ENCODE measurements at regions not wholly inside any gene's neighbourhood (a gene's known extent, or its start where the extent isn't known, plus 50 kb on each side); places are given as distances from the start of the nearest gene placed in this dataset.

DNA sequence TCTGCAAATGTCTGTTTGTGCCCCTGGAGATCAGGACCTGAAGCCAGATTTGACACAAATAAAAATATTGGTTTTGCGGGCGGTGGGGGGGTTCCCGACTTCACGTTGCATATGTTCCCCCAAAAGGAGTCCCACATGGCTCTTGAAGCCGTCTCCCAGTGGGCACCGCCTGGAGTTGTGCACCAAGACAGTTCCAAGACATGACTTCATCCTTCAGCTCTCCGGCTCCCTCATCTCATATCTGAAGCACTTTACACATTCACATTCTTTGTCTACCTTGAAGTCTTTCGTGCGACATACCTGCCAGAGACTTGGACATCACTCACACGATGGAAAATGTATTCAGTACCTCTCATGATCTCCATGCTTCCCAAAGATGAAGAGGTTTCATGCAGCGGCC, 362.8 kb upstream of the FOXK1 start:
- no peaks in the 10 kb centered on the region for H3K36me3 ChIP-seq (ENCODE audit: insufficient read depth, low read length)
- TF ChIP-seq EZH2 (IDR thresholded peaks at IDR 0.05) (no peak), FOXP2 (optimal IDR thresholded peaks at IDR 0.05; ENCODE audit: control extremely low read depth, extremely low read length, insufficient read depth) (no peak), POLR2AphosphoS5 (IDR thresholded peaks at IDR 0.05; ENCODE audit: borderline replicate concordance, low read depth, low read length) (no peak)
- no peak overlapping the region for H3K27ac ChIP-seq
- H3K4me3 ChIP-seq, result no peak overlapping the region
- DNase-seq (ENCODE audit: low read depth, low spot score), result no peak
- H3K9me3 ChIP-seq (ENCODE audit: low read depth, low read length), result no peaks in the 10 kb centered on the region
- no peak overlapping the region for H3K9ac ChIP-seq (ENCODE audit: insufficient read length)

DNA sequence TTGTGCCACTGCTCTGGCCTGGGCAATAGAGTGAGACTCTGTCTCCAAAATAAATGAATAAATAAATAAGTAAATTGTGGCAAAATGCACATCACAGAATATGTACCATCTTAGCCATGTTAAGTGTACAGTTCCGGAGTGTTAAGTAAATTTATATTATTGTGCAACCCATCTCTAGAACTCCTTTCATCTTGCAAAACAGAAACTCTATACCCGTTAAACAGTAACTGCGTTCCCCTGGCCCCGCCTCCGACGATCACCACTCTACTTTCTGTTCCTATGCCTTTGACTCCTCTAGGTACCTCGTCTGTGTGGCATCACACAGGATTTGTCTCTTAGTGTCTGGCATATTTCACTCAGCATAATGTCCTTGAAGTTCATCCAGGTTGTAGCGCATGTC, 356.4 kb upstream of the FOXK1 start:
- no peak overlapping the region for H3K9ac ChIP-seq (ENCODE audit: insufficient read length)
- no peaks in the 10 kb centered on the region for H3K9me3 ChIP-seq (ENCODE audit: low read depth, low read length)
- no peak overlapping the region for H3K27ac ChIP-seq
- TF ChIP-seq POLR2AphosphoS5 (IDR thresholded peaks at IDR 0.05; ENCODE audit: borderline replicate concordance, low read depth, low read length) (no peak), FOXP2 (optimal IDR thresholded peaks at IDR 0.05; ENCODE audit: control extremely low read depth, extremely low read length, insufficient read depth) (no peak)
- H3K4me3 ChIP-seq, result no peak overlapping the region
- no peak for DNase-seq (ENCODE audit: low read depth, low spot score)
- H3K36me3 ChIP-seq (ENCODE audit: insufficient read depth, low read length), result no peaks in the 10 kb centered on the region

DNA sequence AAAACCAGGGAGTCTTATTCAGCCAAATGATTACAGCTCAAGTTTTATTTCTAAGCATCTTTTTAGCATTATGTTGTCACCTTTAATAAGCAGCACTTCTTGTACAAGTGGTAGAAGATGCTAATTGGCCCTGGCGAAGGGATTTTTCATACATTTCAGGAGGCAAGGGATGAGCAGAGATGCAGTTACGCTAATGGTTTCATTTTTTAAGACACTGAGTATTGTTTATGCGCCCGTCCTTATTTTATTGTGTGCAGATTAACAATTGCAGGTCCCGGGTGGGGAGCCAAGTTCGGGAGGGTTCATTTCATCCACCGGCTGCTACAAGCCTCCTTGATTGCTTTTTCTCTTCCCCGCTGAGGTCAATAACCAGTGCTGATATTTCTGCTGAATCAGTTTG, 350.4 kb upstream of the FOXK1 start:
- DNase-seq (ENCODE audit: low read depth, low spot score), result no peak
- no peak overlapping the region for H3K9ac ChIP-seq (ENCODE audit: insufficient read length)
- no peaks in the 10 kb centered on the region for H3K36me3 ChIP-seq (ENCODE audit: insufficient read depth, low read length)
- H3K27ac ChIP-seq, result no peak overlapping the region
- TF ChIP-seq EZH2 (IDR thresholded peaks at IDR 0.05) (no peak), POLR2AphosphoS5 (IDR thresholded peaks at IDR 0.05; ENCODE audit: borderline replicate concordance, low read depth, low read length) (no peak), FOXP2 (optimal IDR thresholded peaks at IDR 0.05; ENCODE audit: control extremely low read depth, extremely low read length, insufficient read depth) (no peak)
- H3K9me3 ChIP-seq (ENCODE audit: low read depth, low read length), result no peaks in the 10 kb centered on the region
- H3K4me3 ChIP-seq, result no peak overlapping the region

DNA sequence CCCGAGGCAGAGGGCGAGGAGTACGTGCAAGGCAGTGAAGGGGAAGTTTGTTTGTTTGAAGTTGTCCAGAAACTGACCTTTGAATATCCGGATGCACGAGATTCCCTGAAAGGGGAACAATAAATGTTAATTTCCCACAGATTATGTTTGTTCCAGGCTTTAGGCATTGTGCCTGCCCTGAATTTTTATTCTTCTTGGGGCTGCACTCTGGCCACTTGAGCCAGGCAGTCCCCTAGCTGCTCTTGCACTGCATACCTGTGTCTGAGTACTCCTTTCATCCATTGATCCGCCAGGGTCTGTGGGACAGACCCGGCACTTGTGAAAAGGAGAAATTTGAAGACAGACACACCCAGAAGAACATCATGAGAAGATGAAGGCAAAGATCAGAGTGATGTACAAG, 343.5 kb upstream of the FOXK1 start:
- no peak for TF ChIP-seq POLR2AphosphoS5 (IDR thresholded peaks at IDR 0.05; ENCODE audit: borderline replicate concordance, low read depth, low read length)
- TF ChIP-seq FOXP2 (optimal IDR thresholded peaks at IDR 0.05; ENCODE audit: control extremely low read depth, extremely low read length, insufficient read depth), result no peak
- Histone ChIP-seq H3K4me3 (no peak overlapping the region), H3K9me3 (ENCODE audit: low read depth, low read length) (no peaks in the 10 kb centered on the region), H3K27ac (no peak overlapping the region), H3K36me3 (ENCODE audit: insufficient read depth, low read length) (no peaks in the 10 kb centered on the region), H3K9ac (ENCODE audit: insufficient read length) (no peak overlapping the region)
- no peak for DNase-seq (ENCODE audit: low read depth, low spot score)

DNA sequence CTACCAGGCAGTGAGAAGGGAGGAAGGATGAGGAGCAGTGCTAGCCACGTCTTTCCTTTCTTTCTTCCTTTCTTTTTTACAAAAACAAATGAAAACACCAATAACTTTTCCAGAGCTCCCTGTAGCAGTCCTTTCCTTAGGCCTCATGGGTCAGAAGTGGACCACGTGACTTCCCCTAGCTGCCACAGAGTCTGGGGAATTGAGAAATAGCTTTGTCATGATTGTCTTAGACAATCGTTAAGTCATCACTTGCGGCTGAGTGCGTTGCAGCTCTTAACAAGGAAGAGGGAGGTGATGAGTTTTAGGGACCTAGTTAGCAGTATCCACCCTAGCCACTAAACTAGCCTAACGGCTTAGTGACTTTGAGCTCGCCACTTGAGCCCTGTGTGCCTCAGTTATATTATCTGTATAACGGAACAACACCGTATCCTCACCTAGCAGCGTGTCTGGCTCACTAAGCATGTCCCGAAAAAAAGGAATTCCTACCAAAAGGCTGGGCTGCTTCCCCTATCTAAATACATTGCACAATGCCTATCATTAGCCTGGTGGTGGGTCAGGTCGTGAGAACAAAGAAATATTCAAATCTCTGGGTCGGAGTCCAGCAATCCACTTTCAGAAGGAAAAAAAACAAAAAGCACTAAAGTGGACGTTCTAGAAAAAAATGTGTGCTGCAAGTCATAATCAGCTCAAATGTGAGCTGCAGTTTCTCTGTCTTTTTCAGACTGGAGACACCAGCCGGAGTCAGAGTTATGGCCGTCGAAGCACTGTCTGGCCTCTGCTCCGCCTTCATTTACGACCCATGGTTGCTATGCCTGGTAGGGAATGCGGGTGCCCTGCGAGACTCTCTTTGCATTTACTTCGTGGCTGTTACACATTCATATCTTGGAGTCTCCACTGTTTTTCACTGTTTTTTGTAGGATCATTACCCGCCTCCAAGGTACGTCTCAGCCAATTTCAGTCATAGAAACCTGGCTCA, 338.5 kb upstream of the FOXK1 start:
- H3K27ac ChIP-seq, result no peak overlapping the region
- no peaks in the 10 kb centered on the region for H3K36me3 ChIP-seq (ENCODE audit: insufficient read depth, low read length)
- H3K4me3 ChIP-seq, result no peak overlapping the region
- DNase-seq (ENCODE audit: low read depth, low spot score), result no peak
- H3K9ac ChIP-seq (ENCODE audit: insufficient read length), result no peak overlapping the region
- TF ChIP-seq FOXP2 (optimal IDR thresholded peaks at IDR 0.05; ENCODE audit: control extremely low read depth, extremely low read length, insufficient read depth) (no peak), POLR2AphosphoS5 (IDR thresholded peaks at IDR 0.05; ENCODE audit: borderline replicate concordance, low read depth, low read length) (no peak), EZH2 (IDR thresholded peaks at IDR 0.05) (no peak)
- no peaks in the 10 kb centered on the region for H3K9me3 ChIP-seq (ENCODE audit: low read depth, low read length)

DNA sequence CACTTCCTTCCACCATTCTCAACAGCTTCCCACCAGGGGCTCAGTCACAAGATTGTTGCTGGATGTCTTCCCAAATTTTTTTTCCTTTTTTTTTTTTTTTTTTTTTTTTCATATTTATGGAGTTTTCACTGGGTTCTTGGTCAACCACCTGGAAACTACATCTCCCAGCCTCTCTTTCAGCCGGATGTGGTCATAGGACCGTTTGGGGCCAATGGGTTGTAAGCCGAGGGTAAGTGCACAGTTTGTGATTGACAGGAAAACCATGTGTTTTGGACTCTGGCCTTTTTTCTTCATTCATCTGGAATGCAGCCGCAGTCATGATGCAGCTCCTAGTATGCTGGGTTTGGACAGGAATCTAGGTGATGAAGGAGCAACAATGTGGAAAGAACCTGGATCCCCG, 337.1 kb upstream of the FOXK1 start:
- no peaks in the 10 kb centered on the region for H3K9me3 ChIP-seq (ENCODE audit: low read depth, low read length)
- H3K9ac ChIP-seq (ENCODE audit: insufficient read length), result no peak overlapping the region
- H3K36me3 ChIP-seq (ENCODE audit: insufficient read depth, low read length), result no peaks in the 10 kb centered on the region
- no peak for TF ChIP-seq EZH2 (IDR thresholded peaks at IDR 0.05)
- TF ChIP-seq FOXP2 (optimal IDR thresholded peaks at IDR 0.05; ENCODE audit: control extremely low read depth, extremely low read length, insufficient read depth), result no peak
- TF ChIP-seq POLR2AphosphoS5 (IDR thresholded peaks at IDR 0.05; ENCODE audit: borderline replicate concordance, low read depth, low read length), result no peak
- H3K27ac ChIP-seq, result no peak overlapping the region
- no peak overlapping the region for H3K4me3 ChIP-seq
- DNase-seq (ENCODE audit: low read depth, low spot score), result no peak

DNA sequence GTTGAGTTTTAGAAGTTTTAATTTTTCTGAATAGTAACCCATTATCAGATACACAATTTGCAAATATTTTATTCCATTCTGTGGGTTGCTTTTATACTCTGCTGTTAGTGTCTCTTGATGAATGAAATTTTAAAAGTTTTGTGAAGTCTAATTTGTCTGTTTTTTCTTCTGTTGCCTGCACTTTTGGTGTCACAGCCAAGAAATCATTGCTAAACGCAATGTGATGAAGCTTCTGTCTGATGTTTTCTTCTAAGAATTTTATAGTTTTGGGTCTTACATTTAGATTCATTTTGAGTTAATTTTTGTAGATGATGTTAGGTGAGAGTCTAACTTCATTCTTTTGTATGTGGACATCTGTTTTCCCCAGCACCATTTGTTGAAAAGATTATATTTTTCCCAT, 330.0 kb upstream of the FOXK1 start:
- Histone ChIP-seq H3K9ac (ENCODE audit: insufficient read length) (no peak overlapping the region), H3K27ac (no peak overlapping the region), H3K4me3 (no peak overlapping the region), H3K36me3 (ENCODE audit: insufficient read depth, low read length) (no peaks in the 10 kb centered on the region), H3K9me3 (ENCODE audit: low read depth, low read length) (no peaks in the 10 kb centered on the region)
- DNase-seq (ENCODE audit: low read depth, low spot score), result no peak
- TF ChIP-seq POLR2AphosphoS5 (IDR thresholded peaks at IDR 0.05; ENCODE audit: borderline replicate concordance, low read depth, low read length) (no peak), FOXP2 (optimal IDR thresholded peaks at IDR 0.05; ENCODE audit: control extremely low read depth, extremely low read length, insufficient read depth) (no peak), EZH2 (IDR thresholded peaks at IDR 0.05) (no peak)

DNA sequence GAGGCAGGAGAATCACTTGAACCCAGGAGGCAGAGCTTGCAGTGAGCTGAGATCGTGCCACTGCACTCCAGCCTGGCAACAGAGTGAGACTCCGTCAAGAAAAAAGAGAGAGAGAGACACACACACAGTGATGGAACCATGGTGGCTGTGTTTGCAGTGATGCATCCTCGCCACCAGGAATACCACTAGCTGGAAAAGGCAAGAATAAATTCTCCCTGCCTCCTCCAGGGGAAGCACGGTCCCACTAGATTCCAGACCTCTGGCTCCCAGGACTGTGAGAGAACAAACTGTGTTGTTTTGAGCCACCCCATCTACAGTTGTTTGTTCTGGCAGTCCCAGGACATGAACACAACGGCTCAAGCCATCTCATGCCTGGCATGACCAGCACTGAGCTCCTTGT, 320.3 kb upstream of the FOXK1 start:
- Histone ChIP-seq H3K9me3 (ENCODE audit: low read depth, low read length) (no peaks in the 10 kb centered on the region), H3K36me3 (ENCODE audit: insufficient read depth, low read length) (no peaks in the 10 kb centered on the region), H3K27ac (no peak overlapping the region), H3K9ac (ENCODE audit: insufficient read length) (no peak overlapping the region), H3K4me3 (no peak overlapping the region)
- TF ChIP-seq FOXP2 (optimal IDR thresholded peaks at IDR 0.05; ENCODE audit: control extremely low read depth, extremely low read length, insufficient read depth) (no peak), EZH2 (IDR thresholded peaks at IDR 0.05) (no peak)
- no peak for DNase-seq (ENCODE audit: low read depth, low spot score)

DNA sequence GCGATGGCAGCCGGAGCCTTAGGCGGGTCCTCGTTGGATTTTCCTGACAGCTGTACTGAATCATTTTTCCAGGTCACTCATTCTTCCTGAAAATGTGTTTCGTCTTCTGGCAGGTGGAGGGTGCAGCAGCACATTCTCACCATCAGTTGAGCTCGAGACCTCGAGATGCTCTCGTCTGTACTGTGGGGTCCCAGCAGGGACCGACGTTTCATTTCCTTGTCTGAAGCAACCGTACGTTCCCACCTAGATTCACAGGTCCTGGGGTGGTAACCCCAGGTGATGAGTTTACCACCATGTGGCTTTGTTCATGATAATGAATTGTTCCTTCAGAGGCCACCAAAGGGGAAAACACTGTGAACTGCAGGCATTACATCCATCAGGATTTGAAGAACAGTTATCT, 298.5 kb upstream of the FOXK1 start:
- Histone ChIP-seq H3K27ac (no peak overlapping the region), H3K9me3 (ENCODE audit: low read depth, low read length) (no peaks in the 10 kb centered on the region), H3K36me3 (ENCODE audit: insufficient read depth, low read length) (no peaks in the 10 kb centered on the region), H3K4me3 (no peak overlapping the region), H3K9ac (ENCODE audit: insufficient read length) (no peak overlapping the region)
- DNase-seq (ENCODE audit: low read depth, low spot score), result no peak
- TF ChIP-seq EZH2 (IDR thresholded peaks at IDR 0.05) (no peak), FOXP2 (optimal IDR thresholded peaks at IDR 0.05; ENCODE audit: control extremely low read depth, extremely low read length, insufficient read depth) (no peak), POLR2AphosphoS5 (IDR thresholded peaks at IDR 0.05; ENCODE audit: borderline replicate concordance, low read depth, low read length) (no peak)

Data from SK-N-MC (cell line).